Endothelial cell of umbilical vein (primary cell): ENCODE measurements at regions not wholly inside any gene's neighbourhood (a gene's known extent, or its start where the extent isn't known, plus 50 kb on each side); places are given as distances from the start of the nearest gene placed in this dataset.

Experiments used
- CTCF ChIP-seq, 2 donors: IDR thresholded peaks; 1 replicate in 1 of 2; 2 replicates in 1 of 2; pipeline ENCODE4 v1.5.1; 2011; ENCODE audit warnings: low read length in 2 of 2, mild to moderate bottlenecking in 2 of 2, moderate library complexity in 2 of 2, control low read depth in 1 of 2, inconsistent platforms in 1 of 2, low read depth in 1 of 2; ENCODE audit not compliant: insufficient read depth in 1 of 2; ENCODE audit errors: extremely low read depth in 1 of 2
- EZH2 ChIP-seq: IDR thresholded peaks from 2 replicates; pipeline ENCODE4 v1.6.1; 2012; ENCODE audit warnings: borderline replicate concordance, low read depth, mild to moderate bottlenecking, moderate library complexity, low read length, inconsistent platforms; ENCODE audit not compliant: severe bottlenecking
- FOS ChIP-seq: IDR thresholded peaks from 2 replicates; pipeline ENCODE4 v1.6.1; 2011; ENCODE audit warnings: mild to moderate bottlenecking, low read length, moderate library complexity, borderline replicate concordance; ENCODE audit not compliant: insufficient read depth
- JUN ChIP-seq: IDR thresholded peaks from 2 replicates; pipeline ENCODE4 v1.6.1; 2011; ENCODE audit warnings: borderline replicate concordance, low read depth; ENCODE audit not compliant: insufficient read length, insufficient read depth
- POLR2A ChIP-seq: IDR thresholded peaks from 2 replicates; pipeline ENCODE4 v1.6.1; 2012; ENCODE audit warnings: low read depth, mild to moderate bottlenecking, control low read depth, low read length
- POLR2AphosphoS5 ChIP-seq: IDR thresholded peaks from 2 replicates; pipeline ENCODE4 v1.6.1; 2012; ENCODE audit warnings: low read depth, mild to moderate bottlenecking, control low read depth, low read length, moderate library complexity; ENCODE audit not compliant: insufficient read depth
- TF ChIP-seq, protein P1 (sequence below): IDR thresholded peaks from 2 replicates; pipeline ENCODE4 v1.6.1; 2011; ENCODE audit not compliant: insufficient read depth, insufficient read length

DNA sequence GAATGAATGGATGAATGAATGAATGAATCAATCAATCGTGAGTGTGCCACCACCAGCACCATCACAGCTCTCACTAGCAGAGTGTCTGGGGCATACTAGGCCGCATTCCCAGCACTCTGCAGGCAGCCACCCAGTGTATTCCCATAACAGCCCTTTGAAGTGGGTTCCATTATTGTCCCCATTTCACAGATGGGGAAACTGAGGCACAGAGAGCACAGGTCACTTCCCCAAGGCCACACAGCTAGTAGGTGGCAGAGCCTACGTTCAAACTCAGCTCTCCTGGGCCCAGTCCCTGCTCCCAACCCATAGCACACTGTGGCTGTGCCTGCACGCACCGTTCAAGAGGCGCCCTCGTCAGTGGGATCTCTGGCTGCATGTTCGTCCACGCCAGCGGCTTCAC lies 88.1 kb downstream of the RFLNA start:
- TF ChIP-seq CTCF (IDR thresholded peaks at IDR 0.05; ENCODE audit: extremely low read depth in 1 of 2, insufficient read depth in 1 of 2, low read depth in 1 of 2, low read length in 2 of 2) (no peak), EZH2 (no peak), POLR2AphosphoS5 (peak; percentile 10), POLR2A (no peak), FOS (no peak), JUN (no peak)
- TF ChIP-seq, protein P1, sequence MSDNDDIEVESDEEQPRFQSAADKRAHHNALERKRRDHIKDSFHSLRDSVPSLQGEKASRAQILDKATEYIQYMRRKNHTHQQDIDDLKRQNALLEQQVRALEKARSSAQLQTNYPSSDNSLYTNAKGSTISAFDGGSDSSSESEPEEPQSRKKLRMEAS: no peak
